ENCODE measurements at regions not wholly inside any gene's neighbourhood (a gene's known extent, or its start where the extent isn't known, plus 50 kb on each side); places are given as distances from the start of the nearest gene placed in this dataset.

DNA sequence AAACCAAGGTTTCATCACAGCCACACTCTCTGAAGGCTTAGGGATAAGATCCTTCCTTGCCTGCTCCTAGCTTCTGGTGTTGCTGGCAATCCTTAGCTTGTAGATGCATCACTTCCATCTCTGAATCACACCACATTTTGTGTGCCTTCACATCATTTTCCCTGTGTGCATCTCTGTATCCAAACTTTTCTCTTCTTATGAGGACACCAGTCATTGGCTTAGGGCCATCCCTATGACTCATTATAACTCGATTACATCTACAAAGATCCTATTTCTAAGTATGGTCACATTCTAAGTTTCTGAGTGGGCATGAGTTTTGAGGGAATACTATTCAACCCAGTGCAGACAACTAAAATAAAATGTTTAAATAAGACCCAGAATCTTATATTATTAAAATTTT is 121.7 kb downstream of the C7orf25 start:
- no peak overlapping the region for H3K4me2 ChIP-seq (ENCODE audit: low read length)
- H3K36me3 ChIP-seq (ENCODE audit: insufficient read depth, low read length): no peaks in the 10 kb centered on the region
- H2AFZ ChIP-seq (ENCODE audit: low read depth, low read length): no peak overlapping the region
- no peak overlapping the region for H3K4me3 ChIP-seq (ENCODE audit: low read length)
- no peak overlapping the region for H3K27ac ChIP-seq (ENCODE audit: low read length)
- no peak overlapping the region for H3K9ac ChIP-seq (ENCODE audit: low read length)
- no peaks in the 10 kb centered on the region for H3K27me3 ChIP-seq (ENCODE audit: insufficient read depth, low read depth, low read length)
- no peaks in the 10 kb centered on the region for H3K9me2 ChIP-seq (ENCODE audit: insufficient read depth, low read length)
- H3K9me3 ChIP-seq (ENCODE audit: low read length): no peaks in the 10 kb centered on the region
- H3K79me2 ChIP-seq (replicated peaks; ENCODE audit: insufficient read depth, low read length): no peaks in the 10 kb centered on the region
- no peaks in the 10 kb centered on the region for H3F3A ChIP-seq (ENCODE audit: insufficient read depth, low read length, poor library complexity, severe bottlenecking)
- no peaks in the 10 kb centered on the region for H4K20me1 ChIP-seq (ENCODE audit: insufficient read depth)
- TF ChIP-seq EZH2 (IDR thresholded peaks at IDR 0.05; ENCODE audit: borderline replicate concordance, insufficient read depth, low read length, poor library complexity, severe bottlenecking) (no peak), SMC3 (conservative IDR thresholded peaks at IDR 0.05; ENCODE audit: poor library complexity) (no peak), MXI1 (conservative IDR thresholded peaks at IDR 0.05; ENCODE audit: poor library complexity, severe bottlenecking) (no peak), TAF1 (IDR thresholded peaks at IDR 0.05; ENCODE audit: low read depth) (no peak), CTCF (IDR thresholded peaks at IDR 0.05; ENCODE audit: poor library complexity, severe bottlenecking) (no peak), POLR2AphosphoS5 (IDR thresholded peaks at IDR 0.05) (no peak), EP300 (conservative IDR thresholded peaks at IDR 0.05; ENCODE audit: poor library complexity, severe bottlenecking) (no peak), RAD21 (conservative IDR thresholded peaks at IDR 0.05) (no peak), REST (IDR thresholded peaks at IDR 0.05; ENCODE audit: borderline replicate concordance) (no peak)

GRCh38 chr7:42774436-42774835 is 137.4 kb downstream of the C7orf25 start:
- Histone ChIP-seq H3K9me2 (ENCODE audit: insufficient read depth, low read length) (no peaks in the 10 kb centered on the region), H3K9ac (ENCODE audit: low read length) (no peak overlapping the region), H4K20me1 (ENCODE audit: insufficient read depth) (no peaks in the 10 kb centered on the region), H3K27me3 (ENCODE audit: insufficient read depth, low read depth, low read length) (no peaks in the 10 kb centered on the region), H3K9me3 (ENCODE audit: low read length) (peaks cover 3% of the 10 kb centered on the region), H3K36me3 (ENCODE audit: insufficient read depth, low read length) (no peaks in the 10 kb centered on the region), H2AFZ (ENCODE audit: low read depth, low read length) (no peak overlapping the region), H3K79me2 (replicated peaks; ENCODE audit: insufficient read depth, low read length) (no peaks in the 10 kb centered on the region), H3K27ac (ENCODE audit: low read length) (no peak overlapping the region), H3K4me2 (ENCODE audit: low read length) (no peak overlapping the region), H3K4me3 (ENCODE audit: low read length) (no peak overlapping the region), H3F3A (ENCODE audit: insufficient read depth, low read length, poor library complexity, severe bottlenecking) (no peaks in the 10 kb centered on the region)
- no peak for TF ChIP-seq SMC3 (conservative IDR thresholded peaks at IDR 0.05; ENCODE audit: poor library complexity)
- TF ChIP-seq REST (IDR thresholded peaks at IDR 0.05; ENCODE audit: borderline replicate concordance): no peak
- no peak for TF ChIP-seq CTCF (IDR thresholded peaks at IDR 0.05; ENCODE audit: poor library complexity, severe bottlenecking)
- TF ChIP-seq POLR2AphosphoS5 (IDR thresholded peaks at IDR 0.05): no peak
- no peak for TF ChIP-seq MXI1 (conservative IDR thresholded peaks at IDR 0.05; ENCODE audit: poor library complexity, severe bottlenecking)
- no peak for TF ChIP-seq EP300 (conservative IDR thresholded peaks at IDR 0.05; ENCODE audit: poor library complexity, severe bottlenecking)
- TF ChIP-seq RAD21 (conservative IDR thresholded peaks at IDR 0.05): no peak
- TF ChIP-seq TAF1 (IDR thresholded peaks at IDR 0.05; ENCODE audit: low read depth): no peak
- TF ChIP-seq EZH2 (IDR thresholded peaks at IDR 0.05; ENCODE audit: borderline replicate concordance, insufficient read depth, low read length, poor library complexity, severe bottlenecking): no peak

Measured in neural cell (in vitro differentiated cells).